GM06990 (cell line): ENCODE measurements at regions not wholly inside any gene's neighbourhood (a gene's known extent, or its start where the extent isn't known, plus 50 kb on each side); places are given as distances from the start of the nearest gene placed in this dataset.

Experiments used
- DNase-seq: peaks from one replicate; pipeline ENCODE4 v3.0.0-alpha.2; 2011; ENCODE audit not compliant: insufficient read length; ENCODE audit errors: extremely low read depth
- H3K27me3 ChIP-seq: replicated peaks from 2 replicates; pipeline ENCODE4 v1.6.0; 2011; ENCODE audit warnings: low read length; ENCODE audit not compliant: control insufficient read depth, insufficient read depth
- H3K36me3 ChIP-seq: 2 replicates; pipeline ENCODE4 v1.5.1; 2011; ENCODE audit warnings: low read length; ENCODE audit not compliant: control insufficient read depth, insufficient read depth
- H3K4me3 ChIP-seq: replicated peaks from 2 replicates; pipeline ENCODE4 v1.5.1; 2011; ENCODE audit warnings: low read depth, mild to moderate bottlenecking, control low read depth, low read length
- CTCF ChIP-seq: IDR thresholded peaks from 2 replicates; pipeline ENCODE4 v1.5.1; 2011; ENCODE audit warnings: low read length, control low read depth, mild to moderate bottlenecking, inconsistent platforms; ENCODE audit not compliant: insufficient read depth, poor library complexity, severe bottlenecking

- H3K27me3 ChIP-seq, result no peaks in the 10 kb centered on the region
- H3K4me3 ChIP-seq, result no peak overlapping the region
- DNase-seq, result no peak
- no peak for TF ChIP-seq CTCF
- H3K36me3 ChIP-seq, result no peaks in the 10 kb centered on the region
These were observed 147.7 kb upstream of the PHACTR3 start for GRCh38 chr20:59456342-59457279.

GRCh38 chr20:59458645-59459044 is 145.7 kb upstream of the PHACTR3 start:
- Histone ChIP-seq H3K27me3 (no peaks in the 10 kb centered on the region), H3K36me3 (no peaks in the 10 kb centered on the region), H3K4me3 (no peak overlapping the region)
- DNase-seq, result no peak
- TF ChIP-seq CTCF, result no peak

GRCh38 chr20:59459586-59459985 is 144.8 kb upstream of the PHACTR3 start:
- TF ChIP-seq CTCF, result no peak
- Histone ChIP-seq H3K36me3 (no peaks in the 10 kb centered on the region), H3K27me3 (no peaks in the 10 kb centered on the region), H3K4me3 (no peak overlapping the region)
- no peak for DNase-seq

GRCh38 chr20:59460352-59460751 is 144.0 kb upstream of the PHACTR3 start:
- no peak for TF ChIP-seq CTCF
- no peak overlapping the region for H3K4me3 ChIP-seq
- H3K27me3 ChIP-seq, result no peaks in the 10 kb centered on the region
- no peaks in the 10 kb centered on the region for H3K36me3 ChIP-seq
- no peak for DNase-seq

GRCh38 chr20:59461526-59461925 is 142.8 kb upstream of the PHACTR3 start:
- no peak for TF ChIP-seq CTCF
- H3K27me3 ChIP-seq, result no peaks in the 10 kb centered on the region
- H3K36me3 ChIP-seq, result no peaks in the 10 kb centered on the region
- no peak for DNase-seq
- no peak overlapping the region for H3K4me3 ChIP-seq
